Vagina (tissue), 2 donors: ENCODE measurements at regions not wholly inside any gene's neighbourhood (a gene's known extent, or its start where the extent isn't known, plus 50 kb on each side); places are given as distances from the start of the nearest gene placed in this dataset.
"Not testable (repeated sequence)": the region's sequence is repeated elsewhere in the genome, so short reads cannot be mapped to it uniquely, and the experiment has no call there.

Experiments used
- POLR2A ChIP-seq, 2 donors: fragments of 450-650 bp; IDR thresholded peaks; one replicate each; pipeline ENCODE4 v1.6.1; 2017; ENCODE audit warnings: antibody characterized with exemption in 2 of 2, mild to moderate bottlenecking in 2 of 2, moderate library complexity in 2 of 2
- POLR2AphosphoS5 ChIP-seq, 2 donors: sonication (generic); formaldehyde crosslinking; IDR thresholded peaks; one replicate each; pipeline ENCODE4 v1.9.0; 2017; ENCODE audit warnings: antibody characterized with exemption in 2 of 2, mild to moderate bottlenecking in 2 of 2, low read depth in 1 of 2; ENCODE audit not compliant: insufficient read depth in 1 of 2
- TF ChIP-seq, protein P1 (sequence below), 3 experiments: fragments of 450-650 bp in 2 of 3; fragments of 200-600 bp in 1 of 3; sonication (generic) in 1 of 3; IDR thresholded peaks; one replicate each; pipeline ENCODE4 v1.5.1; 2017 to 2019; ENCODE audit warnings: antibody characterized with exemption in 3 of 3, mild to moderate bottlenecking in 2 of 3, moderate library complexity in 2 of 3

DNA sequence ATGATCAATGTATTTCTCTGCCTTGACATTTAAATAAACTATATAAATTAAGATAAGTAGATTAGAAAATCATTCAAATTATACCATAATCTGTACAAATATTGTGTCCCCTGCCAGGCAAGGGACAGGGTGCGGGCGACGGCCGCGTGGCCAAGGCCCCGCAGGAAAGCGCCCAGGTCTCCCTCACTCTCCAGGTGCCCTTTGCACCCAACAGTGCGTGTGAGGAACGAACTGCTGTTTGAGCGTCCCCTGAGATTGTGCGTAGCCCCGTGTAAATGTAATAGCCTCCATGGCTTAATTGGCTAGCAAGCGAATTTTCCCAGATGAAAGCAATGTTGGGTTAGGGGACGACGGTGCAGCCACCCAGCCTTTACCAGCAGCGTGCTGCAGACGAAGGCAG is 161.4 kb downstream of the SYT15 start:
- TF ChIP-seq, protein P1, sequence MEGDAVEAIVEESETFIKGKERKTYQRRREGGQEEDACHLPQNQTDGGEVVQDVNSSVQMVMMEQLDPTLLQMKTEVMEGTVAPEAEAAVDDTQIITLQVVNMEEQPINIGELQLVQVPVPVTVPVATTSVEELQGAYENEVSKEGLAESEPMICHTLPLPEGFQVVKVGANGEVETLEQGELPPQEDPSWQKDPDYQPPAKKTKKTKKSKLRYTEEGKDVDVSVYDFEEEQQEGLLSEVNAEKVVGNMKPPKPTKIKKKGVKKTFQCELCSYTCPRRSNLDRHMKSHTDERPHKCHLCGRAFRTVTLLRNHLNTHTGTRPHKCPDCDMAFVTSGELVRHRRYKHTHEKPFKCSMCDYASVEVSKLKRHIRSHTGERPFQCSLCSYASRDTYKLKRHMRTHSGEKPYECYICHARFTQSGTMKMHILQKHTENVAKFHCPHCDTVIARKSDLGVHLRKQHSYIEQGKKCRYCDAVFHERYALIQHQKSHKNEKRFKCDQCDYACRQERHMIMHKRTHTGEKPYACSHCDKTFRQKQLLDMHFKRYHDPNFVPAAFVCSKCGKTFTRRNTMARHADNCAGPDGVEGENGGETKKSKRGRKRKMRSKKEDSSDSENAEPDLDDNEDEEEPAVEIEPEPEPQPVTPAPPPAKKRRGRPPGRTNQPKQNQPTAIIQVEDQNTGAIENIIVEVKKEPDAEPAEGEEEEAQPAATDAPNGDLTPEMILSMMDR (IDR thresholded peaks at IDR 0.05): not testable (repeated sequence)
- not testable (repeated sequence) for TF ChIP-seq POLR2A (IDR thresholded peaks at IDR 0.05); POLR2AphosphoS5 (IDR thresholded peaks at IDR 0.05; ENCODE audit: insufficient read depth in 1 of 2, low read depth in 1 of 2)
